C4-2B (cell line): ENCODE measurements at regions not wholly inside any gene's neighbourhood (a gene's known extent, or its start where the extent isn't known, plus 50 kb on each side); places are given as distances from the start of the nearest gene placed in this dataset.

Experiments used
- H3K27ac ChIP-seq: fragments of 450-650 bp; 2 replicates; pipeline ENCODE4 v1.5.1; 2017
- ZFX ChIP-seq: fragments of 450-650 bp; IDR thresholded peaks from 2 replicates; pipeline ENCODE4 v1.6.1; 2017
- TF ChIP-seq, protein P1 (sequence below): fragments of 450-650 bp; conservative IDR thresholded peaks from 2 replicates; pipeline ENCODE4 v1.5.1; 2017; ENCODE audit warnings: mild to moderate bottlenecking

- no peak overlapping the region for H3K27ac ChIP-seq
- TF ChIP-seq ZFX: no peak
- TF ChIP-seq, protein P1, sequence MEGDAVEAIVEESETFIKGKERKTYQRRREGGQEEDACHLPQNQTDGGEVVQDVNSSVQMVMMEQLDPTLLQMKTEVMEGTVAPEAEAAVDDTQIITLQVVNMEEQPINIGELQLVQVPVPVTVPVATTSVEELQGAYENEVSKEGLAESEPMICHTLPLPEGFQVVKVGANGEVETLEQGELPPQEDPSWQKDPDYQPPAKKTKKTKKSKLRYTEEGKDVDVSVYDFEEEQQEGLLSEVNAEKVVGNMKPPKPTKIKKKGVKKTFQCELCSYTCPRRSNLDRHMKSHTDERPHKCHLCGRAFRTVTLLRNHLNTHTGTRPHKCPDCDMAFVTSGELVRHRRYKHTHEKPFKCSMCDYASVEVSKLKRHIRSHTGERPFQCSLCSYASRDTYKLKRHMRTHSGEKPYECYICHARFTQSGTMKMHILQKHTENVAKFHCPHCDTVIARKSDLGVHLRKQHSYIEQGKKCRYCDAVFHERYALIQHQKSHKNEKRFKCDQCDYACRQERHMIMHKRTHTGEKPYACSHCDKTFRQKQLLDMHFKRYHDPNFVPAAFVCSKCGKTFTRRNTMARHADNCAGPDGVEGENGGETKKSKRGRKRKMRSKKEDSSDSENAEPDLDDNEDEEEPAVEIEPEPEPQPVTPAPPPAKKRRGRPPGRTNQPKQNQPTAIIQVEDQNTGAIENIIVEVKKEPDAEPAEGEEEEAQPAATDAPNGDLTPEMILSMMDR: no peak
Measured at GRCh38 chr7:15781944-15782343, 95.5 kb upstream of the MEOX2 start.

GRCh38 chr7:15780271-15780670, 93.8 kb upstream of the MEOX2 start:
- H3K27ac ChIP-seq: no peak overlapping the region
- no peak for TF ChIP-seq ZFX

DNA sequence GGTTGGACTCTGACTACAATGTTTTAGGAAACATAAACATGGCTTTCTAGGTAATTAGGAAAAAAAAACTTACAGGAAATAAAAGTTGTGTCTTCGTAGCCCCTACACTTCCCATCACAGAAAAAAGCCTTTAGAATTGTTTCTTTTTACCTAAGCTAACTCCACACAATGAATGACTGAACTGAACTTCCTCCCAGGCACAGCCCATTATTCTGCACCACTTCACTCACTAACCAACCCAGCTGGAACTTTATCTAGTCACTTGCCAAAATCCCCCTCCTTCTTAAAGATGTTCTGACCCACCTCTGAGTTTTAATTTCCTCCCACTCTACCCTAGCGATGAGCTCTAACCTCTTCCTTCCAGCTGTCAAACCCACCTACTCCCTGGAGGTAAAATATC, 91.7 kb upstream of the MEOX2 start:
- TF ChIP-seq, protein P1: no peak
- no peak for TF ChIP-seq ZFX
- H3K27ac ChIP-seq: no peak overlapping the region

- TF ChIP-seq, protein P1: no peak
- no peak overlapping the region for H3K27ac ChIP-seq
Measured at GRCh38 chr7:15765753-15766152, 79.3 kb upstream of the MEOX2 start.

GRCh38 chr7:15764851-15765382, 78.4 kb upstream of the MEOX2 start:
- H3K27ac ChIP-seq: no peak overlapping the region
- TF ChIP-seq, protein P1: no peak
- TF ChIP-seq ZFX: no peak

DNA sequence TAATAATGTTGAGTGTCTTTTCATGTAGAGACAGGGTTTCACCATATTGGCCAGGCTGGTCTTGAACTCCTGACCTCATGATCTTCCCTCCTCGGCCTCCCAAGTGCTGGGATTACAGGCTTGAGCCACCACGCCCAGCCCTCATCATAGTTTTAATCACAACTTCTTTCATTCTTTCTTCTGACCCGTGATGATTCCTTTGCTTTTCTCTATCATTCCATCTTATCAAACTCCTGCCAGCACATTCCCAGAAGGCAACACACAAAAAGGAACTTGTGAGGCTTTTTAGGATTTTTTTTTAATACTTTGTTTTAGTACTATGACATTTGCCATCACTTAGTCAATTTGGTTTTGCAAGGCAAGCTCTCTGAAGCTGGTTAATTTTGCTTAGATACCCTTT, 77.5 kb upstream of the MEOX2 start:
- TF ChIP-seq, protein P1: no peak
- no peak for TF ChIP-seq ZFX
- H3K27ac ChIP-seq: no peak overlapping the region

GRCh38 chr7:15757041-15758000, 70.8 kb upstream of the MEOX2 start:
- no peak overlapping the region for H3K27ac ChIP-seq
- TF ChIP-seq ZFX: no peak
- TF ChIP-seq, protein P1: no peak

GRCh38 chr7:15755061-15755460, 68.6 kb upstream of the MEOX2 start:
- TF ChIP-seq, protein P1: no peak
- TF ChIP-seq ZFX: no peak
- H3K27ac ChIP-seq: no peak overlapping the region
